ENCODE measurements at regions not wholly inside any gene's neighbourhood (a gene's known extent, or its start where the extent isn't known, plus 50 kb on each side); places are given as distances from the start of the nearest gene placed in this dataset.
A peak's percentile ranks its signal among the peaks of the same experiment; 100 is the strongest.

- no peak overlapping the region for H3K4me3 ChIP-seq (ENCODE audit: low read depth, low read length)
- CTCF ChIA-PET, result no interaction called here
- TF ChIP-seq CTCF (IDR thresholded peaks at IDR 0.05; ENCODE audit: low read depth, low read length), result no peak
- no peaks in the 10 kb centered on the region for H3K27me3 ChIP-seq (ENCODE audit: control insufficient read depth, insufficient read depth, low read length)
- H3K27ac ChIP-seq (ENCODE audit: low read depth, low read length), result no peak overlapping the region
- POLR2A ChIA-PET, result interaction anchor here (0.6 kb wide), 1 partner anchor 86 kb away, joined by 3 read pairs; no protein-coding TSS in a partner anchor
- no peak for DNase-seq (ENCODE audit: low read depth, low spot score)
- no peaks in the 10 kb centered on the region for H3K9me3 ChIP-seq (ENCODE audit: control insufficient read depth, insufficient read depth, low read length)
These were observed 116.9 kb upstream of the RAP2B start for GRCh38 chr3:153045150-153045549.

DNA sequence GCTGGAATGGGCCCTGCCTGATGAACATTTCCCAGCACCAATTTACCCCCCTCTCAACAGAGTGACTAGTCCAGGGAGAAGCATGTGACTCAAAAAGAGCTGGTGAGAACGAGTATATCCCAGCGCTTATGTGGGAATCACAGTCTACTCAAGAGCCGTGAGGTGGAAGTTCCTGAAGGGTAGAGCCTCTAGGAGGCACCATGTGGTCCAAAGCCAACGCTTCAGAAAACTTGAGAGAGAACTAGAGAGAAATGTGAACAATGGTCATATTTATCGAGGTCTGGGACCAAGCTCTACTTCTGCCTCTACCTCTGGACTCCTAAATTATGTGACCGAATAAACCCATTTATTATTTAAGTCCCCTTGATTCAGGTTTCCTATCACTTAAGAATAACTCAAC, 111.0 kb upstream of the RAP2B start:
- ChIA-PET CTCF (interaction anchor here (0.5 to 0.7 kb wide), 4 partner anchors 8 to 578 kb away, joined by 3 to 7 read pairs (median 3); no protein-coding TSS in a partner anchor), POLR2A (interaction anchor here (0.5 to 1.4 kb wide), 2 partner anchors 87 to 110 kb away, joined by 4 to 7 read pairs; no protein-coding TSS in a partner anchor)
- no peaks in the 10 kb centered on the region for H3K9me3 ChIP-seq (ENCODE audit: control insufficient read depth, insufficient read depth, low read length)
- H3K27me3 ChIP-seq (ENCODE audit: control insufficient read depth, insufficient read depth, low read length), result no peaks in the 10 kb centered on the region
- TF ChIP-seq CTCF (IDR thresholded peaks at IDR 0.05; ENCODE audit: low read depth, low read length), result no peak
- no peak for DNase-seq (ENCODE audit: low read depth, low spot score)
- H3K4me3 ChIP-seq (ENCODE audit: low read depth, low read length), result no peak overlapping the region
- H3K27ac ChIP-seq (ENCODE audit: low read depth, low read length), result peak overlapping the region; percentile 22

DNA sequence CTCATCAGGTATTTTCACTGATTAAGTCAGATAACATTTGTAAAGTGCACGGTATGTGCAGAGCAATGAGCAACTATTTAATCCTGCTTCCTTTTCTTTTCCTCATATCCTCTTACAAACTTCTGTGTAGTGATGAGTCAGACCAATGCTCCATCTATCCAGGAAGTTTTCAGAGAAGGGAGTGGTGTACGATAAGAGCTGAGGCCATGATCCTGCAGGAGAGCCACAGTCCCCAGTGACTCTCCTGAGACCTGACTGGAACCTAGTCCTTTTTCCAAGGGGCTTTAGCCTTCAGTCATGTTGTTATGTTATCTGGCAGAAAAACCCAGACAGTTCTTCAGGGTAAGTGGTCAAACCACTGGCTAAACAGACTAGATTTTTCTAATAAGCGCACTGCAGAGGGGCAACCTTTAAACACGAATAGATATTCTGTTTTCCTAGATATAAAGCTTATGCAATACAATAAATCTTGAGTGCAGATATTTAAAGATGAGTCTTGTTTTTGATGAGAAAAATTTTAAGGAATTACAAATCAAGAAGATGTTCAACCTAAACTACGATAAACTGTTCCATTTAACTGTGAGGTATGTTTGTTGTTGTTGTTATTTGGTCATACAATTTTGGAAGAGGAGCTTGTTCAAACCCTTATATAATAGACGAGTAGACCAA, 110.5 kb upstream of the RAP2B start:
- DNase-seq (ENCODE audit: low read depth, low spot score), result no peak
- Histone ChIP-seq H3K9me3 (ENCODE audit: control insufficient read depth, insufficient read depth, low read length) (no peaks in the 10 kb centered on the region), H3K27ac (ENCODE audit: low read depth, low read length) (peak overlapping the region; percentile 84), H3K27me3 (ENCODE audit: control insufficient read depth, insufficient read depth, low read length) (no peaks in the 10 kb centered on the region), H3K4me3 (ENCODE audit: low read depth, low read length) (no peak overlapping the region)
- ChIA-PET CTCF (interaction anchor here (0.5 to 1.0 kb wide), 5 partner anchors 8 to 578 kb away, joined by 3 to 7 read pairs (median 3); no protein-coding TSS in a partner anchor), POLR2A (interaction anchor here (0.5 to 1.4 kb wide), 2 partner anchors 86 to 109 kb away, joined by 4 to 7 read pairs; no protein-coding TSS in a partner anchor)
- no peak for TF ChIP-seq CTCF (IDR thresholded peaks at IDR 0.05; ENCODE audit: low read depth, low read length)

GRCh38 chr3:153052096-153052460, 109.9 kb upstream of the RAP2B start:
- peak; percentile 69 for DNase-seq (ENCODE audit: low read depth, low spot score)
- Histone ChIP-seq H3K27me3 (ENCODE audit: control insufficient read depth, insufficient read depth, low read length) (no peaks in the 10 kb centered on the region), H3K9me3 (ENCODE audit: control insufficient read depth, insufficient read depth, low read length) (no peaks in the 10 kb centered on the region), H3K4me3 (ENCODE audit: low read depth, low read length) (no peak overlapping the region), H3K27ac (ENCODE audit: low read depth, low read length) (peak overlapping the region; percentile 84)
- TF ChIP-seq CTCF (IDR thresholded peaks at IDR 0.05; ENCODE audit: low read depth, low read length), result no peak
- ChIA-PET POLR2A (interaction anchor here (1.4 kb wide), 1 partner anchor 109 kb away, joined by 7 read pairs; no protein-coding TSS in a partner anchor), CTCF (interaction anchor here (0.7 to 1.0 kb wide), 3 partner anchors 9 to 113 kb away, joined by 3 to 7 read pairs (median 3); no protein-coding TSS in a partner anchor)

- no peak overlapping the region for H3K27ac ChIP-seq (ENCODE audit: low read depth, low read length)
- no peak for DNase-seq (ENCODE audit: low read depth, low spot score)
- CTCF ChIA-PET, result interaction anchor here (2.3 kb wide), 1 partner anchor 12 kb away, joined by 12 read pairs; no protein-coding TSS in a partner anchor
- H3K4me3 ChIP-seq (ENCODE audit: low read depth, low read length), result no peak overlapping the region
- POLR2A ChIA-PET, result no interaction called here
- H3K9me3 ChIP-seq (ENCODE audit: control insufficient read depth, insufficient read depth, low read length), result peaks cover 3% of the 10 kb centered on the region
- no peak for TF ChIP-seq CTCF (IDR thresholded peaks at IDR 0.05; ENCODE audit: low read depth, low read length)
- H3K27me3 ChIP-seq (ENCODE audit: control insufficient read depth, insufficient read depth, low read length), result no peaks in the 10 kb centered on the region
These were observed 106.8 kb upstream of the RAP2B start for GRCh38 chr3:153055217-153055616.

All from AG04450 (cell line).